SK-N-SH (cell line): ENCODE measurements at regions not wholly inside any gene's neighbourhood (a gene's known extent, or its start where the extent isn't known, plus 50 kb on each side); places are given as distances from the start of the nearest gene placed in this dataset.

Experiments
- CTCF ChIA-PET: fragments of 300-600, 350-600 bp; formaldehyde crosslinking; extraction: SDS; loops from one replicate; lab custom pipeline; 2021; lab: Yijun Ruan, JAX
- POLR2A ChIA-PET: fragments of 350-600 bp; sonication (Branson Sonifier 250); formaldehyde crosslinking; extraction: SDS; loops from one replicate; lab custom pipeline; 2020; ENCODE audit warnings: antibody characterized with exemption, inconsistent platforms; lab: Yijun Ruan, JAX
- DNase-seq: peaks from one replicate; pipeline ENCODE4 v3.0.0; 2012
- H2AFZ ChIP-seq: fragments of 200-600 bp; sonication (generic); 2 replicates; pipeline ENCODE4 v1.8.1; 2016; ENCODE audit warnings: antibody characterized with exemption, mild to moderate bottlenecking, low read depth
- H3F3A ChIP-seq: fragments of 200-600 bp; sonication (generic); replicated peaks from 2 replicates; pipeline ENCODE3; 2016; ENCODE audit warnings: antibody characterized with exemption, mild to moderate bottlenecking; ENCODE audit not compliant: insufficient read depth
- H3K27ac ChIP-seq, 2 experiments: fragments of 200-500 bp in 1 of 2; fragments of 200-600 bp in 1 of 2; sonication (Bioruptor generic) in 1 of 2; sonication (generic), shearing (Covaris generic) in 1 of 2; 2 replicates each; pipeline versions ENCODE4 v1.5.1 to v1.6.1; 2014 to 2016; ENCODE audit warnings: low read depth in 2 of 2, inconsistent platforms in 1 of 2, low read length in 1 of 2, mild to moderate bottlenecking in 1 of 2, mixed read lengths in 1 of 2
- H3K27me3 ChIP-seq: fragments of 200-600 bp; sonication (generic), shearing (Covaris generic); 2 replicates; pipeline ENCODE4 v1.6.1; 2016; ENCODE audit warnings: mixed run types; ENCODE audit not compliant: insufficient read depth
- H3K36me3 ChIP-seq, 2 experiments: fragments of 200-500 bp in 1 of 2; fragments of 200-600 bp in 1 of 2; sonication (Bioruptor generic) in 1 of 2; sonication (generic) in 1 of 2; replicated peaks in 1 of 2; 2 replicates each; pipeline versions ENCODE3 to v1.5.1; 2014 to 2016; ENCODE audit warnings: low read length in 1 of 2, mild to moderate bottlenecking in 1 of 2; ENCODE audit not compliant: insufficient read depth in 2 of 2, control insufficient read depth in 1 of 2
- H3K4me1 ChIP-seq, 2 experiments: fragments of 200-500 bp in 1 of 2; fragments of 200-600 bp in 1 of 2; sonication (Bioruptor generic) in 1 of 2; sonication (generic), shearing (Covaris generic) in 1 of 2; 2 replicates each; pipeline versions ENCODE4 v1.5.1 to v1.6.1; 2014 to 2016; ENCODE audit warnings: low read depth in 1 of 2, low read length in 1 of 2, mixed run types in 1 of 2; ENCODE audit not compliant: insufficient read depth in 2 of 2, control insufficient read depth in 1 of 2
- H3K4me2 ChIP-seq: fragments of 200-600 bp; sonication (generic), shearing (Covaris generic); 2 replicates; pipeline ENCODE4 v1.6.1; 2017; ENCODE audit warnings: mixed run types
- H3K4me3 ChIP-seq, 2 experiments: fragments of 200-500 bp in 1 of 2; fragments of 200-600 bp in 1 of 2; sonication (Bioruptor generic) in 1 of 2; sonication (generic), shearing (Covaris generic) in 1 of 2; 2 replicates each; pipeline versions ENCODE4 v1.5.1 to v1.8.1; 2014 to 2016; ENCODE audit warnings: low read depth in 2 of 2, inconsistent platforms in 1 of 2, low read length in 1 of 2, mild to moderate bottlenecking in 1 of 2, mixed read lengths in 1 of 2, moderate library complexity in 1 of 2
- H3K79me2 ChIP-seq: fragments of 200-600 bp; sonication (generic); 2 replicates; pipeline ENCODE4 v1.8.1; 2017; ENCODE audit warnings: mild to moderate bottlenecking; ENCODE audit not compliant: insufficient read depth
- H3K9ac ChIP-seq: fragments of 200-600 bp; sonication (generic); 2 replicates; pipeline ENCODE4 v1.6.1; 2017; ENCODE audit warnings: mixed run types
- H3K9me2 ChIP-seq: fragments of 200-600 bp; sonication (generic); 2 replicates; pipeline ENCODE4 v1.6.1; 2017; ENCODE audit warnings: mixed run types
- H3K9me3 ChIP-seq: fragments of 200-600 bp; sonication (generic); 2 replicates; pipeline ENCODE4 v1.6.1; 2017; ENCODE audit warnings: mixed run types, mild to moderate bottlenecking, moderate library complexity
- H4K20me1 ChIP-seq: fragments of 200-600 bp; sonication (generic); 2 replicates; pipeline ENCODE4 v1.6.1; 2017; ENCODE audit warnings: mild to moderate bottlenecking, mixed run types; ENCODE audit not compliant: insufficient read depth
- FOSL2 ChIP-seq: IDR thresholded peaks from 2 replicates; pipeline ENCODE4 v1.4.0; 2012; ENCODE audit warnings: low read depth, mild to moderate bottlenecking, moderate library complexity, borderline replicate concordance
- FOXM1 ChIP-seq: IDR thresholded peaks from 2 replicates; pipeline ENCODE4 v1.4.0; 2012; ENCODE audit warnings: low read depth, mild to moderate bottlenecking
- GABPA ChIP-seq: IDR thresholded peaks from 2 replicates; pipeline ENCODE4 v1.4.0; 2012; ENCODE audit warnings: low read depth, mild to moderate bottlenecking
- GATA2 ChIP-seq: sonication (generic); formaldehyde crosslinking; IDR thresholded peaks from 2 replicates; pipeline ENCODE4 v1.5.0; 2020; ENCODE audit warnings: mild to moderate bottlenecking, missing genetic modification reagents
- IRF3 ChIP-seq: fragments of 150-350 bp; IDR thresholded peaks from 2 replicates; pipeline ENCODE4 v1.6.1; 2016; ENCODE audit warnings: mild to moderate bottlenecking, low read depth, low read length
- JUND ChIP-seq: IDR thresholded peaks from 2 replicates; pipeline ENCODE4 v1.4.0; 2012
- MEF2A ChIP-seq: IDR thresholded peaks from 2 replicates; pipeline ENCODE4 v1.4.0; 2012; ENCODE audit warnings: low read depth, borderline replicate concordance
- PBX3 ChIP-seq: IDR thresholded peaks from 2 replicates; pipeline ENCODE4; 2012
- RAD21 ChIP-seq: IDR thresholded peaks from 2 replicates; pipeline ENCODE4 v1.6.1; 2012; ENCODE audit warnings: mild to moderate bottlenecking, low read length
- RFX5 ChIP-seq: IDR thresholded peaks from 2 replicates; pipeline ENCODE4 v1.6.1; 2012; ENCODE audit warnings: mild to moderate bottlenecking, improper control_type of control experiment, low read length
- RXRA ChIP-seq: IDR thresholded peaks from 2 replicates; pipeline ENCODE4 v1.4.0; 2012; ENCODE audit warnings: low read depth, mild to moderate bottlenecking, borderline replicate concordance
- SMC3 ChIP-seq: IDR thresholded peaks from 2 replicates; pipeline ENCODE4 v1.6.1; 2012; ENCODE audit warnings: low read depth, low read length, improper control_type of control experiment
- ZBTB33 ChIP-seq: IDR thresholded peaks from 2 replicates; pipeline ENCODE4 v1.4.0; 2012; ENCODE audit warnings: low read depth, borderline replicate concordance
- WGBS: methylation state at CpG from one replicate; pipeline ENCODE4 v1.1.6; 2017; ENCODE audit warnings: low lambda C conversion rate; 5-methylcytosine and 5-hydroxymethylcytosine counted together

GRCh38 chr16:52077607-52078006 is 469.3 kb downstream of the TOX3 start:
- no peak for TF ChIP-seq FOSL2
- TF ChIP-seq RAD21: no peak
- no peak for TF ChIP-seq ZBTB33
- no peak for TF ChIP-seq JUND
- no peak for TF ChIP-seq GABPA
- no peak for TF ChIP-seq PBX3
- no peak for TF ChIP-seq IRF3
- TF ChIP-seq MEF2A: no peak
- no peak for TF ChIP-seq GATA2 (CRISPR knock-in tag)
- no peak for TF ChIP-seq RFX5
- no peak for TF ChIP-seq SMC3
- Histone ChIP-seq H2AFZ (no peak overlapping the region), H3F3A (no peaks in the 10 kb centered on the region), H3K27me3 (no peaks in the 10 kb centered on the region), H3K9ac (no peak overlapping the region), H3K9me3 (no peaks in the 10 kb centered on the region), H4K20me1 (no peaks in the 10 kb centered on the region), H3K4me3 (no peak overlapping the region), H3K79me2 (no peaks in the 10 kb centered on the region), H3K36me3 (no peaks in the 10 kb centered on the region), H3K27ac (no peak overlapping the region), H3K4me2 (no peak overlapping the region), H3K9me2 (no peaks in the 10 kb centered on the region), H3K4me1 (no peaks in the 10 kb centered on the region)
- DNase-seq: no peak
- ChIA-PET CTCF (no interaction called here), POLR2A (no interaction called here)
- WGBS: 31% methylated on average over 5 of the region's 5 CpGs

- no peaks in the 10 kb centered on the region for H3K36me3 ChIP-seq
- no peaks in the 10 kb centered on the region for H3K27me3 ChIP-seq
- ChIA-PET POLR2A (no interaction called here), CTCF (no interaction called here)
- no peak overlapping the region for H3K9ac ChIP-seq
- H3K27ac ChIP-seq: no peak overlapping the region
- no peaks in the 10 kb centered on the region for H3K4me1 ChIP-seq
- H4K20me1 ChIP-seq: no peaks in the 10 kb centered on the region
- H3K79me2 ChIP-seq: no peaks in the 10 kb centered on the region
- TF ChIP-seq RXRA: no peak
- TF ChIP-seq FOXM1: no peak
- H3F3A ChIP-seq: no peaks in the 10 kb centered on the region
- no peak for DNase-seq
- no peak overlapping the region for H3K4me3 ChIP-seq
- no peaks in the 10 kb centered on the region for H3K9me2 ChIP-seq
- 27% methylated on average over 3 of the region's 3 CpGs for WGBS
- H2AFZ ChIP-seq: no peak overlapping the region
- H3K9me3 ChIP-seq: no peaks in the 10 kb centered on the region
- no peak overlapping the region for H3K4me2 ChIP-seq
Observed at GRCh38 chr16:52076801-52077201, 470.1 kb downstream of the TOX3 start.
